HG03095 (cell line): ENCODE measurements at regions not wholly inside any gene's neighbourhood (a gene's known extent, or its start where the extent isn't known, plus 50 kb on each side); places are given as distances from the start of the nearest gene placed in this dataset.
"Not testable (repeated sequence)": the region's sequence is repeated elsewhere in the genome, so short reads cannot be mapped to it uniquely, and the experiment has no call there.

ENCODE experiments used
- ATAC-seq: cut with Tn5 transposase; IDR thresholded peaks from one replicate; pipeline ENCODE4 v1.9.1; 2021; ENCODE audit warnings: moderate library complexity; ENCODE audit not compliant: unreplicated experiment

- ATAC-seq: no peak
Observed at GRCh38 chr12:97977870-97978405, 515.3 kb downstream of the RMST start.

- ATAC-seq: no peak
Observed at GRCh38 chr12:97982684-97983083, 520.1 kb downstream of the RMST start.

DNA sequence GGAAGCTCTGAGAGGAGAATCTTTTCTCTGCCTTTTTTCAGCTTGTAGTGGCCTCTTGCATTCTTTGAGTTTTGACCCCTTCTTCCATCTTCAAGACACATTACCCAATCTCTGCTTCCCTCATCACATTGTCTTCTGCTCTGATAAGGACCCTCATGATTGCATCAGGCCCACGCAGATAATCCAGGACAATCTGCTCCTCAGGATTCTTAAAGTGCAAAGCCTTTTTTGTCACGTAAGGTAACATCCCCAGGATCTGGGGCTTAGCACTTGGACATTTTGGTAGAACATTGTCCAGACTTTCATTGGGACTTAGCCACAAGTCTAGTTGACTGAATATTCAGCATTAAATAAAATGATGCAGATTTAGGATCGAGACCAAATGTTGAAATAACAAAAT is 521.2 kb downstream of the RMST start:
- no peak for ATAC-seq

GRCh38 chr12:97984436-97984835 is 521.8 kb downstream of the RMST start:
- no peak for ATAC-seq

GRCh38 chr12:97984974-97985580 is 522.5 kb downstream of the RMST start:
- ATAC-seq: no peak

DNA sequence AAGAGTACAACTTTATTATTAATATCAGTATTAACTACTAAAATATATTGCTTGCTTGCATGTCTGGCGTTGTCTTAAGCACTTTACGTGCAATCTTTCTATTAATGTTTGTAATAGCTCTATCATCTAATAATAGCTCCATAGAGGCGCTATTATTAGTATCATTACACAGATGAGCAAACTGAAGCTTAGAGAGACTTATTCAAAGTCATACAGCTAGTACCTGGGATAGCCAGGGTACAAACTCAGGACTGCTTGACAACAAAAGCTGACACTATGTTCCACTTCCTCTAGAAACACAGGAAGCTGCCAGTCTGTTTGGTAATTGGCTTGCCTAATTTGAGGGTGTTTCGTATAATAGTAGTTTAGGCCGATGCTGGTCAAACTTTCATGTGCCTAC is 523.2 kb downstream of the RMST start:
- ATAC-seq: no peak

DNA sequence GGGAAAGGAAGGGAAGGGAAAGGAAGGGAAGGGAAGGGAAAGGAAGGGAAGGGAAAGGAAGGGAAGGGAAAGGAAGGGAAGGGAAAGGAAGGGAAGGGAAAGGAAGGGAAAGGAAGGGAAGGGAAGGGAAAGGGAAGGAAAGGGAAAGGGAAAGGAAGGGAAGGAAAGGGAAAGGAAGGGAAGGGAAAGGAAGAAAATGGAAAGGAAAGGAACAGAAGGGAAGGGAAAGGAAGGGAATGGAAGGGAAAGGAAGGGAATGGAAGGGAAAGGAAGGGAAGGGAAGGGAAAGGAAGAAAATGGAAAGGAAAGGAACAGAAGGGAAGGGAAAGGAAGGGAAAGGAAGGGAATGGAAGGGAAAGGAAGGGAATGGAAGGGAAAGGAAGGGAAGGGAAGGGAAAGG is 526.0 kb downstream of the RMST start:
- ATAC-seq: not testable (repeated sequence)

DNA sequence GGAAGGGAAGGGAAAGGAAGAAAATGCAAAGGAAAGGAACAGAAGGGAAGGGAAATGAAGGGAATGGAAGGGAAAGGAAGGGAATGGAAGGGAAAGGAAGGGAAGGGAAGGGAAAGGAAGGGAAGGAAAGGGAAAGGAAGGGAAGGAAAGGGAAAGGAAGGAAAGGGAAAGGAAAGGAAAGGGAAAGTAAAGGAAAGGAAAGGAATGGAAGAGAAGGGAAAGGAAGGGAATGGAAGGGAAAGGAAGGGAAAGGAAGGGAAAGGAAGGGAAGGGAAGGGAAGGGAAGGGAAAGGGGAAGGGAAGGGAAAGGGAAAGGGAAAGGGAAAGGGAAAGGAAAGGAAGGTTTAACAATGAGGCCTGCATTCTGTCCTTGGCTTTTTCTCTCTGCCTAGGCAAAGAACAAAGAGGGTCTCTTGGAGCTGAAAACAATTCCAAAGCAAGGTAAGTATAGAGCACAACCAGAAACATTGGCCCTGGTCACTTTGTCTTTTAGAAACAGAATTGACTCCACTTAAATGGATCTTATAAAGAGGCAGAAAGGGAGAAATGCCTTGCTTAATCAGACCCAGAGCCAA is 525.9 kb upstream of the TMPO start:
- no peak for ATAC-seq

- ATAC-seq: no peak
Observed at GRCh38 chr12:97994746-97995484, 520.5 kb upstream of the TMPO start.

DNA sequence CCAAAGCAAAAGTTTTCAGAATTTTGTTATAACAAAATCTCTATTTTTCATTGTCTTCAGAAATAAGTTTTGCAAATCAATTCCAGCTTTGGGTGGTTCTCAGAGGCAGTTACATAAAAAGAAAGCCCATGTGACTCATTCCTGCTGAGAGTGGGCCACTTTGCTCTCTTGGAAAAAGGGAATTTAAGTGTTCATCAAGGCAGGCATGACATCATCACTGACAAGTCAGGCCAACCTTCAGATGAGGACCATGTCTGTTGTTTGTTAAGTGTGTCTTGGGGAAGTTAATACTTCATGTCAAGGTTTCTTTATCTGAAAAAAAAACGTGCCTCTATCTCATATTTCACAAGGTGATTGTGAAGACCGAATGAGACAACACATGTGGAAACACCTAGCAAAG is 519.8 kb upstream of the TMPO start:
- ATAC-seq: no peak

- ATAC-seq: no peak
Observed at GRCh38 chr12:98001430-98001829, 514.0 kb upstream of the TMPO start.

DNA sequence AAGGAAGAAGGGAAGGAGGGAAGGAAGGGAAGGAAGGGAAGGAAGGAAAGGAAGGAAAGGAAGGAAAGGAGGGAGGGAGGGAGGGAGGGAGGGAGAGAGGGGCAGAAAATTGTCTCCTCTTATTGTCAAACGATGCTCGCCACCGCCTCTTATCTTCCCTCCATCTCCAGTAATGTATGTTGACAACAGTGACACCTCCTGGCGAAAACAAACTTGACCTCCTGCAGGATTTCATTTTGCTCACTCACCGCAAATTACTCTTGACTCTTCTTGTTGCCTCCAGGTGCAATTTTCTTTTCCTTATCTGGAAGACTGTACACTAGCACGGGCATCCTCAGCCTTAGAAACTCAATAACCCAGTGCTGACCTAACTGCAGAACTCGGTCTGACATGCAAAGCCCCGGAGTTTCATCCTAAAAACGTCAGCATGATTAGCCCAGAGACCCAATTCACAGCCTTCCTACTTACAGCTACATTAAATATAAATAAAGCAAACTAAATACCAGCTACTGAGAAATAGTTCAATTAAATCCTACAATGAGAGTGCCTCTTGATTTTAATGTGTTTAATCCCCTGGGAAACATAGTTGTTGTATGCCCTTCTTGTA is 512.4 kb upstream of the TMPO start:
- ATAC-seq: no peak

DNA sequence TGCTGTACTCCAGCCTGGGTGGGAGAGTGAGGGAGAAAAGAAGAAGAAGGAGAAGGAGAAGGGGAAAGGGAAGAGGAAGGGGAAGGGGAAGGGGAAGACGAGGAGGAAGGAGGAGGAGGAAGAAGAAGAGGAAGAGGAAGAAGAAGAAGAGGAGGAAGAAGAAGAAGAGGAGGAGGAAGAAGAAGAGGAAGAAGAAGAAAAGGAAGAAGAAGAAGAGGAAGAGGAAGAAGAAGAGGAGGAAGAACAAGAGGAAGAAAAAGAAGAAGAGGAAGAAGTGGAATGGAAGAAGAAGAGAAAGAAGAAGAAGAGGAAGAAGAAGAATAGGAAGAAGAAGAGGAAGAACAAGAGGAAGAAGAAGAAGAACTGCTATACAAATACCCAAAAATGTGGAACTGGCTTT is 507.4 kb upstream of the TMPO start:
- ATAC-seq: no peak

GRCh38 chr12:98013560-98013959 is 501.8 kb upstream of the TMPO start:
- no peak for ATAC-seq

GRCh38 chr12:98018836-98019235 is 496.6 kb upstream of the TMPO start:
- ATAC-seq: no peak

DNA sequence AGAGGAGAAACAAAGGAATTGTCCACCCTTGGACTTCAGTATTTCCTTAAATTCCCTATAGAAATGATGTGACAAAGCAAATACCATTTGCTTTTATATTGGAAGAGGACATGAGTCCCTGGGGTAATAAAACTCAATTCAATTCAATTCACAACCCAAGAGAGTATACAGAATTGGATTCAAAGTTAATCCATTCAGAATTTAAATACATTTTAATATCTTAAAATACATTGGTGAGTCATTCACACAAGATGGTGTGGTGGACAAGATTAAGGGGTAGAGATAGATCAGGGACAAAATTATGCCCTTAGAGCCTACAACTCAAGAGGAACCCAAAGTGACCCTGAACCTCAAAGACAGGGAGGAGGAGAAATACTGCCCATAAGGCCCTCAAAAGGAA is 495.0 kb upstream of the TMPO start:
- ATAC-seq: no peak

GRCh38 chr12:98022961-98023360 is 492.4 kb upstream of the TMPO start:
- ATAC-seq: no peak

- no peak for ATAC-seq
Observed at GRCh38 chr12:98037401-98038140, 477.8 kb upstream of the TMPO start.

DNA sequence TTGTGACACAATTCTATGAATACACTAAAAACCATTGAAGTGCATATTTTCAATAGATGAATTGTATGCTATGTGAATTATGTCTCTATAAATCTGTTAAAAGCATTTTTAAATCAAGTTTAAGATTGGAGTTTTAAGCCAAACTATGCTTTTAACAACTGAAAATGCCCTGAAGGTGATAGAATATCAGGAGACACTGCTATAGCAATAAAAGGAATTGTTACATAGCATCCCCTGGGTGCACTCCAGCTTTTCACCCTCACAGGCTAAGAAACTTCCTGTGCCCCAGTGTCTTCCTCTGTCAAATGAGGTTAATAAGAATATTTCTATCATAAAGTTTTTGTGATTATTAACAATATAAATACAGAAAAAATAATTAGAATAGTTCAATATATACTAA is 472.7 kb upstream of the TMPO start:
- ATAC-seq: no peak

DNA sequence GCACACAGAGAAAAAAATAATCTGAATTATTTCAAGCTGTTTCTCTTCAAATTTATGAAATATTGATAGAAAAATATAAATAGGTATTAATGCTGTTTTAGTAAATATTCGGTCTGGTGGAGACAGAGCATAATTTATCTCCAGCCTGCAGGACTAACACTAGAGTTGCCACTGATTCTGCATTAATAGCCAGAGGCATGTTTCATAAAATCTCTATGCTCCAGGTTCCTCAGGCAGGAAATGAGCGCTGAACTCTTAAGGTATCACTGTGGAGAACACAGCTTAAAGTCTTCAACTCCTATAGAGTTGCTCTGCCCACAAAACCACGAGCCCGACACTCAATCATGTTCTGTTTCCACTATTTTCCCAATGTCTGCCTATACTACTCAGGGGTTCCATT is 470.0 kb upstream of the TMPO start:
- no peak for ATAC-seq

DNA sequence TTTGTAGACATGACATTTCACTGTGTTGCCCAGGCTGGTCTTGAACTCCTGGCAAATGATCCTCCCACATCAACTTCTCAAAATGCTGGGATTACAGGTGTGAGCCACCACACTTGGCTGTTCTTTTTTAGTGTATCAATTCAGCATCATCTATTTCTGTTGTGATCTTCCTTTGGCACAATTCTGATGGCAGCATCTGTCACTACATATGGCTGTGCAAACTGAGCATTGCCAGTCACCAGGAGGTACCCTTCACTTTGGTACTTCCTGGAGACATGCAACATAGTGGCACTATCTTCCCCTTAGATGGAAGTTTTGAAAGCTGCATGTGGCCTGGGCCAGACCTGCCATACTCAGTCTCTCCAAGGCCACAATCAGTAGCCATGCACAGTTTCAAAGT is 467.1 kb upstream of the TMPO start:
- no peak for ATAC-seq
